Hindlimb muscle (tissue), 1 donor: ENCODE measurements at regions not wholly inside any gene's neighbourhood (a gene's known extent, or its start where the extent isn't known, plus 50 kb on each side); places are given as distances from the start of the nearest gene placed in this dataset.
A peak's percentile ranks its signal among the peaks of the same experiment; 100 is the strongest.

ENCODE experiments used
- DNase-seq: peaks from one replicate; pipeline ENCODE4 v3.0.0-alpha.2; 2013

- DNase-seq, result no peak
Measured at GRCh38 chr10:6342096-6342685, 139.5 kb downstream of the PFKFB3 start.

- DNase-seq, result no peak
Measured at GRCh38 chr10:6343305-6344010, 140.7 kb downstream of the PFKFB3 start.

DNA sequence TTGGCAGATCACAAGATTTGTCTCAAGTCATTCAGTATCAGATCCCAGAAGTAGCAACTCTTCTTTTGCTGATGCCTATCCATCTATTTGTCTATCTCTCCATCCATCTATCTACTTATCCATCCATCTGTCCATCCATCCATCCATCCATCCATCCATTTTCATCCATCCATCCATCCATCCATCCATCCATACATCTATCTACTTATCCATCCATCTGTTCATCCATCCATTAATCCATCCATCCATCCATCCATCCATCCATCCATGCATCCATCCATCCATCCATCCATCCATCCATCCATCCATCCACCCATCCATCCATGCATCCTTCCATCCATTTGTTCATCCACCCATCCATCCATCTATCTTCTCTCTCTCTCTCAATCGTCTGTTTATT is 142.7 kb downstream of the PFKFB3 start:
- DNase-seq, result no peak

GRCh38 chr10:6346631-6347030 is 143.9 kb downstream of the PFKFB3 start:
- DNase-seq, result no peak

DNA sequence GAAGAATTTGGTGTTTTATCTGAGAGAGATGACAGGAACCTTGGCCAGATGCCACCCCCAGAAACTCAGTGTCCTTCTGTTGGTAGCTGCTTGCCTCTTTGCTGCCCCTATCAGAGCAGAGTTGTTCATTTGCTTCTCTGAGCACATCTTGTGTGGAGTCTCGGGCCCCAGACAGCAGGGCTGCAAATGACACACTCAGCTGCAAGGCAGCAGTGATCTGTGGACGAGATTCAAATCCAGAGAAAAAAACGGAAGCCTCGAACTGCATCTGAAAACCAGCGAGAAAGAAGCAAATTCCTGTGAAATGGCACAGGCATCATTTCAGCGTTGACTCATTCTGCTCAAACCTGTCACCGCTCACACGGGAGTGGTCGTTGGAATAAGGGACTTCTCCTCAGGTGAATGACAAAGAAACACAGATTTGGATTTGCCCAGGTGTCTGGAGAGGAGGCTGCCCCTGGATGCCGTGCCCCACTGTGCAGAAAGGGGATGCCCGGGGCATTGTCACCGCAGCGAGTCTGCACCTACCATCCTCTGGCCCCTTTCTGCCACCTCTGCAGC is 144.7 kb downstream of the PFKFB3 start:
- DNase-seq, result no peak

DNA sequence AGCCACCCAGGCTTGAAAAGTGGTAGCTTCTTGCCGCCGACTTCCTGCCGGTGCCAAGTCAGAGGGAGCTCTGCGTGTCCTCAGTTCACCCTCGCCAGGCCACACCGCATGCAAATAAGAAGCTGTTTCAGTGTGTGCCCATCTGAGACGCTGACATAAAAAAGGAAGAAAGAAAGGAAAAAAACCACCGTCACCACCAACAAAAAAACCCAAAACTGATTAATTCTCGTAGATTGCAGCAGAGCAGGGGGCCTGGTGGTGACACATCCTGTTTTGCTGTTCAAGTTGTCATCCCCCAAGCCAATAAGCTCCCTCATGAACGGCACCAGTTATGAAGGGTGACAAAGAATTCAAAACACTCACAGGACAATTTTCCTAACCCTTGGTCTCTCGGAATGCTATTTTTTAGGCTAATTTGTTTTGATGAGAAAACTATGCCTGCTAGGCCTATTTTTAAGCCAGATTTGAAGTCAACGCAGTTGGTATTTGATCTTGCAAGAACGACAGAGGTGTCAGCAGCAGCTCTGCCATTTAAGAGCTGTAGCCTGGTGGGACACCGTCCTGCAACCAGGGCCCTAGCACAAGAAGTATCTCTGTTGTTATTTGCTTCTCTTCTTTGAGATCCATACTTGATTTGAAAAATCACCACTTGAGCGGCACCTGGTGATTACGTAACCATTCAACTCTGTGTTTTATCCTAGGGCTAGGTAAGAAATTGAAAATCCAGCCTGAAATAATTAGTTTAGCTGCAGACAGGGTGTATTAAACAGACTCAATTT is 145.6 kb downstream of the PFKFB3 start:
- no peak for DNase-seq

- no peak for DNase-seq
Measured at GRCh38 chr10:6349846-6350535, 147.3 kb downstream of the PFKFB3 start.

GRCh38 chr10:6350609-6351008 is 147.9 kb downstream of the PFKFB3 start:
- DNase-seq, result no peak

- DNase-seq, result no peak
Measured at GRCh38 chr10:6351495-6351894, 148.8 kb downstream of the PFKFB3 start.

DNA sequence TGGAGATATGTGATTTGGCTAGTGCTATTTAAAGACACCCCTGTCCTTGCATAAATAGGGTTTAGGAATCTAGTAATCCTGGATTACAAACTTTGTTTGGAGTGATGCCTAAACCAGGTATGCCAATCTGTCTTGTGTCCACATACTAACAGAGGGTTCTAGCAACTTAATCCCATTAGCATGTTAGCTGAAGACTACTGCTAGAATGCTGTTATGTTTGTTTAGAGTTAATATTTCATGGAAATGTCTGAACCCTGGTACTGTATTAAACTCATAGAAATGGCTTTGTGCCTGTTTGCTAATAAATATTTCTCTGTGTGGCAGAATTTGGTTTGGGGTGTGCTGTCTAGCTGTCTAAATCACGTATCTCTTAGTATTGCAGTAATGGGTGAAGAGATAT is 150.8 kb downstream of the PFKFB3 start:
- no peak for DNase-seq

- peak; percentile 11 for DNase-seq
Measured at GRCh38 chr10:6354168-6354772, 151.5 kb downstream of the PFKFB3 start.

DNA sequence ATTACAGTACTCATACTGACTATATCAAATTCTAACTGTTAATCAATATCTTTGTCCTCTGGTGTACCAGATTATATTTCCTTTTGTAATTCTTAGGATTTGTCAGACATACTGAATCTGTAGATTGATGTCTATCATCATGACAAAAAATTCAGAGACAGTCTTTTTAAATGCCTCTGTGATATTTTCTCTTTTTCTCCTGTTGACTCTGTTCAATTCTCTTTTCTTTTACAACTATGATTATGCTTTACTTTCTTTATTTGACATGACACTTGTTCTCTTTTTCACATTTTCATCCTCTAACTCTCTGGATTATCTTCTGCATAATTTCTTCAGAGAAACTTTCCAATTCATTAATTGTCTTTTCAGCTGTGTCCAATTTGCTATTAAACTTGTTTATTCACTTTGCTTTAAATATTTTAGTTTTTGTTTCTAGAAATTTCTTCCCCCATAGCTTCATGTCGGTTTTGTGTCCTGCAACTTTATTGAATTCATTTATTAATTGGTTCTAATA is 153.6 kb downstream of the PFKFB3 start:
- no peak for DNase-seq

- no peak for DNase-seq
Measured at GRCh38 chr10:6361869-6362268, 159.1 kb downstream of the PFKFB3 start.

GRCh38 chr10:6362879-6363278 is 160.1 kb downstream of the PFKFB3 start:
- no peak for DNase-seq

DNA sequence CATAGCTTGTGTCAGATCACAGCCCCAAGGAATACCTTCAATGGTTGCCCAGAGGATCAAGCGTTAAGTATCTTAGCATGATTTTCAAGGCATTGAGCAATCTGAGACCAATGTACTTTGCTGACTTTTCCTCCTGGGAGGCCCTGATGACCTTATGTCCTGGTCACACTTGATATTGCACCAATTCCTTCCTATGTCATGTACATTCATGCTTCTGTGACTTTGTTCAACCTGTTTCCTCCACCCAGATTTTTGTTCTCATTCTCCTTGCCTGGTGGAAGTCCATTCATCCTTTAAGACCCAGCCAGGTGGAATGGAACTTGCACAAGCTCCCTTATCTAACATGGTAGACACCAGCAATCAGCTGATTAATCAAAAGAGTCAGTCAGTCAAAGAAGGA is 160.8 kb downstream of the PFKFB3 start:
- no peak for DNase-seq

DNA sequence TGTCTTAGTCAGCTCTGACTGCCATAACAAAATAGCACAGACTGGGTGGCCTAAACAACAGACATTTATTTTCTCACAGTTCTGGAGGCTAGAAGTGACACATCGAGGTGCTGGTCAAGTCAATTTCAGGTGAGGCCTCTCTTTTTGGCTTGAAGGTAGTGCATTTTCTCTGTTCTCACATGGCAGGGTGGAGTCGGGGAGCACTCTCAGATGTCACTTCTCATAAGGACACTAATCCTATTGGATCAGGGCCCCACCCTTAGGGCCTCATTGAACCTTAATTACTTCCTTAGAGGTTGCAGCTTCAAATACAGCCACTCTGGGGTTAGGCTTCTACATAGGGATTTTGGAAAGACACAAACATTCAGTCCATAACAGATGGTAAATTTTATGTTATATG is 161.6 kb downstream of the PFKFB3 start:
- DNase-seq, result no peak

- no peak for DNase-seq
Measured at GRCh38 chr10:6364893-6365292, 162.2 kb downstream of the PFKFB3 start.

- DNase-seq, result no peak
Measured at GRCh38 chr10:6365384-6365783, 162.7 kb downstream of the PFKFB3 start.
